SK-N-SH (cell line): ENCODE measurements at regions not wholly inside any gene's neighbourhood (a gene's known extent, or its start where the extent isn't known, plus 50 kb on each side); places are given as distances from the start of the nearest gene placed in this dataset.

Experiments
- CTCF ChIA-PET: fragments of 300-600, 350-600 bp; formaldehyde crosslinking; extraction: SDS; loops from one replicate; lab custom pipeline; 2021; lab: Yijun Ruan, JAX
- POLR2A ChIA-PET: fragments of 350-600 bp; sonication (Branson Sonifier 250); formaldehyde crosslinking; extraction: SDS; loops from one replicate; lab custom pipeline; 2020; ENCODE audit warnings: antibody characterized with exemption, inconsistent platforms; lab: Yijun Ruan, JAX
- DNase-seq: peaks from one replicate; pipeline ENCODE4 v3.0.0; 2012
- H2AFZ ChIP-seq: fragments of 200-600 bp; sonication (generic); 2 replicates; pipeline ENCODE4 v1.8.1; 2016; ENCODE audit warnings: antibody characterized with exemption, mild to moderate bottlenecking, low read depth
- H3F3A ChIP-seq: fragments of 200-600 bp; sonication (generic); replicated peaks from 2 replicates; pipeline ENCODE3; 2016; ENCODE audit warnings: antibody characterized with exemption, mild to moderate bottlenecking; ENCODE audit not compliant: insufficient read depth
- H3K27ac ChIP-seq, 2 experiments: fragments of 200-500 bp in 1 of 2; fragments of 200-600 bp in 1 of 2; sonication (Bioruptor generic) in 1 of 2; sonication (generic), shearing (Covaris generic) in 1 of 2; 2 replicates each; pipeline versions ENCODE4 v1.5.1 to v1.6.1; 2014 to 2016; ENCODE audit warnings: low read depth in 2 of 2, inconsistent platforms in 1 of 2, low read length in 1 of 2, mild to moderate bottlenecking in 1 of 2, mixed read lengths in 1 of 2
- H3K27me3 ChIP-seq: fragments of 200-600 bp; sonication (generic), shearing (Covaris generic); 2 replicates; pipeline ENCODE4 v1.6.1; 2016; ENCODE audit warnings: mixed run types; ENCODE audit not compliant: insufficient read depth
- H3K36me3 ChIP-seq, 2 experiments: fragments of 200-500 bp in 1 of 2; fragments of 200-600 bp in 1 of 2; sonication (Bioruptor generic) in 1 of 2; sonication (generic) in 1 of 2; replicated peaks in 1 of 2; 2 replicates each; pipeline versions ENCODE3 to v1.5.1; 2014 to 2016; ENCODE audit warnings: low read length in 1 of 2, mild to moderate bottlenecking in 1 of 2; ENCODE audit not compliant: insufficient read depth in 2 of 2, control insufficient read depth in 1 of 2
- H3K4me1 ChIP-seq, 2 experiments: fragments of 200-500 bp in 1 of 2; fragments of 200-600 bp in 1 of 2; sonication (Bioruptor generic) in 1 of 2; sonication (generic), shearing (Covaris generic) in 1 of 2; 2 replicates each; pipeline versions ENCODE4 v1.5.1 to v1.6.1; 2014 to 2016; ENCODE audit warnings: low read depth in 1 of 2, low read length in 1 of 2, mixed run types in 1 of 2; ENCODE audit not compliant: insufficient read depth in 2 of 2, control insufficient read depth in 1 of 2
- H3K4me2 ChIP-seq: fragments of 200-600 bp; sonication (generic), shearing (Covaris generic); 2 replicates; pipeline ENCODE4 v1.6.1; 2017; ENCODE audit warnings: mixed run types
- H3K4me3 ChIP-seq, 2 experiments: fragments of 200-500 bp in 1 of 2; fragments of 200-600 bp in 1 of 2; sonication (Bioruptor generic) in 1 of 2; sonication (generic), shearing (Covaris generic) in 1 of 2; 2 replicates each; pipeline versions ENCODE4 v1.5.1 to v1.8.1; 2014 to 2016; ENCODE audit warnings: low read depth in 2 of 2, inconsistent platforms in 1 of 2, low read length in 1 of 2, mild to moderate bottlenecking in 1 of 2, mixed read lengths in 1 of 2, moderate library complexity in 1 of 2
- H3K79me2 ChIP-seq: fragments of 200-600 bp; sonication (generic); 2 replicates; pipeline ENCODE4 v1.8.1; 2017; ENCODE audit warnings: mild to moderate bottlenecking; ENCODE audit not compliant: insufficient read depth
- H3K9ac ChIP-seq: fragments of 200-600 bp; sonication (generic); 2 replicates; pipeline ENCODE4 v1.6.1; 2017; ENCODE audit warnings: mixed run types
- H3K9me2 ChIP-seq: fragments of 200-600 bp; sonication (generic); 2 replicates; pipeline ENCODE4 v1.6.1; 2017; ENCODE audit warnings: mixed run types
- H3K9me3 ChIP-seq: fragments of 200-600 bp; sonication (generic); 2 replicates; pipeline ENCODE4 v1.6.1; 2017; ENCODE audit warnings: mixed run types, mild to moderate bottlenecking, moderate library complexity
- H4K20me1 ChIP-seq: fragments of 200-600 bp; sonication (generic); 2 replicates; pipeline ENCODE4 v1.6.1; 2017; ENCODE audit warnings: mild to moderate bottlenecking, mixed run types; ENCODE audit not compliant: insufficient read depth
- FOSL2 ChIP-seq: IDR thresholded peaks from 2 replicates; pipeline ENCODE4 v1.4.0; 2012; ENCODE audit warnings: low read depth, mild to moderate bottlenecking, moderate library complexity, borderline replicate concordance
- FOXJ3 ChIP-seq: sonication (generic); formaldehyde crosslinking; IDR thresholded peaks from 2 replicates; pipeline ENCODE4 v1.5.1; 2020; ENCODE audit warnings: mild to moderate bottlenecking, missing genetic modification reagents
- GATA2 ChIP-seq: sonication (generic); formaldehyde crosslinking; IDR thresholded peaks from 2 replicates; pipeline ENCODE4 v1.5.0; 2020; ENCODE audit warnings: mild to moderate bottlenecking, missing genetic modification reagents
- JUND ChIP-seq: IDR thresholded peaks from 2 replicates; pipeline ENCODE4 v1.4.0; 2012
- MXI1 ChIP-seq: IDR thresholded peaks from 2 replicates; pipeline ENCODE4 v1.6.1; 2012; ENCODE audit warnings: mild to moderate bottlenecking, low read depth, low read length, improper control_type of control experiment
- SMC3 ChIP-seq: IDR thresholded peaks from 2 replicates; pipeline ENCODE4 v1.6.1; 2012; ENCODE audit warnings: low read depth, low read length, improper control_type of control experiment
- TAF1 ChIP-seq: IDR thresholded peaks from 2 replicates; pipeline ENCODE4 v1.6.1; 2012; ENCODE audit warnings: low read depth, mild to moderate bottlenecking, low read length, moderate library complexity, borderline replicate concordance
- TCF12 ChIP-seq: IDR thresholded peaks from 2 replicates; pipeline ENCODE4 v1.4.0; 2012
- TEAD4 ChIP-seq: IDR thresholded peaks from 2 replicates; pipeline ENCODE4 v1.4.0; 2012; ENCODE audit warnings: mild to moderate bottlenecking, borderline replicate concordance; ENCODE audit not compliant: insufficient read depth
- USF1 ChIP-seq: IDR thresholded peaks from 2 replicates; pipeline ENCODE4 v1.4.0; 2012; ENCODE audit warnings: low read depth, borderline replicate concordance
- TF ChIP-seq, protein P1 (sequence below): IDR thresholded peaks from 2 replicates; pipeline ENCODE4 v1.6.1; 2012; ENCODE audit warnings: mild to moderate bottlenecking, low read depth, low read length, moderate library complexity
- TF ChIP-seq, protein P2 (sequence below): IDR thresholded peaks from 2 replicates; pipeline ENCODE4; 2012
- TF ChIP-seq, protein P3 (sequence below): fragments of 150-350 bp; IDR thresholded peaks from 2 replicates; pipeline ENCODE4 v1.6.1; 2017; ENCODE audit warnings: antibody characterized with exemption, low read length, low read depth, borderline replicate concordance

DNA sequence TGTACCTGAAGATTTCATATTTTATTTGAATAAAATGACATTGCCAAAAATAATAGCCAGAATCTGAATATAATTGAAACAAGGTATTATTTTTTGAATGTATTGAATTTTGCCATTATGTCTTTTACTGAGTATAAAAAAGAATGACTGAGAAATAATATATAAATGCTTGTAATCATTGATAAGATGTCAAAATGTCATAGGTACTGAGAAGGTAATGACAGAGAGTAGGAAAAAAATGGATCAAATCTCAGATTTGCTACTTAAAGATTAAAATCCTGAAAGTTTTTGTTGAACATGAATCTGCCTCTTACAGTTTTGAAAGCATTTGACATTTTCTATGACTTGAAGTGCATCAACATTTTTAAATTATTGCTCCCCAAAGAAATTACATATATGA lies 1069.9 kb upstream of the ADGRL4 start:
- H3K9me2 ChIP-seq, result no peaks in the 10 kb centered on the region

More for the DNA sequence above, 1069.9 kb upstream of the ADGRL4 start:
- H3K9me3 ChIP-seq, result no peaks in the 10 kb centered on the region
- no peaks in the 10 kb centered on the region for H3K4me1 ChIP-seq
- H4K20me1 ChIP-seq, result no peaks in the 10 kb centered on the region
- no peaks in the 10 kb centered on the region for H3K36me3 ChIP-seq
- DNase-seq, result no peak
- no peaks in the 10 kb centered on the region for H3K79me2 ChIP-seq
- no peak for TF ChIP-seq MXI1
- TF ChIP-seq FOSL2, result no peak
- no peak for TF ChIP-seq JUND
- TF ChIP-seq TEAD4, result no peak
- TF ChIP-seq, protein P1, sequence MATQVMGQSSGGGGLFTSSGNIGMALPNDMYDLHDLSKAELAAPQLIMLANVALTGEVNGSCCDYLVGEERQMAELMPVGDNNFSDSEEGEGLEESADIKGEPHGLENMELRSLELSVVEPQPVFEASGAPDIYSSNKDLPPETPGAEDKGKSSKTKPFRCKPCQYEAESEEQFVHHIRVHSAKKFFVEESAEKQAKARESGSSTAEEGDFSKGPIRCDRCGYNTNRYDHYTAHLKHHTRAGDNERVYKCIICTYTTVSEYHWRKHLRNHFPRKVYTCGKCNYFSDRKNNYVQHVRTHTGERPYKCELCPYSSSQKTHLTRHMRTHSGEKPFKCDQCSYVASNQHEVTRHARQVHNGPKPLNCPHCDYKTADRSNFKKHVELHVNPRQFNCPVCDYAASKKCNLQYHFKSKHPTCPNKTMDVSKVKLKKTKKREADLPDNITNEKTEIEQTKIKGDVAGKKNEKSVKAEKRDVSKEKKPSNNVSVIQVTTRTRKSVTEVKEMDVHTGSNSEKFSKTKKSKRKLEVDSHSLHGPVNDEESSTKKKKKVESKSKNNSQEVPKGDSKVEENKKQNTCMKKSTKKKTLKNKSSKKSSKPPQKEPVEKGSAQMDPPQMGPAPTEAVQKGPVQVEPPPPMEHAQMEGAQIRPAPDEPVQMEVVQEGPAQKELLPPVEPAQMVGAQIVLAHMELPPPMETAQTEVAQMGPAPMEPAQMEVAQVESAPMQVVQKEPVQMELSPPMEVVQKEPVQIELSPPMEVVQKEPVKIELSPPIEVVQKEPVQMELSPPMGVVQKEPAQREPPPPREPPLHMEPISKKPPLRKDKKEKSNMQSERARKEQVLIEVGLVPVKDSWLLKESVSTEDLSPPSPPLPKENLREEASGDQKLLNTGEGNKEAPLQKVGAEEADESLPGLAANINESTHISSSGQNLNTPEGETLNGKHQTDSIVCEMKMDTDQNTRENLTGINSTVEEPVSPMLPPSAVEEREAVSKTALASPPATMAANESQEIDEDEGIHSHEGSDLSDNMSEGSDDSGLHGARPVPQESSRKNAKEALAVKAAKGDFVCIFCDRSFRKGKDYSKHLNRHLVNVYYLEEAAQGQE, result no peak
- TF ChIP-seq USF1, result no peak
- no peak for TF ChIP-seq SMC3
- TF ChIP-seq, protein P2, sequence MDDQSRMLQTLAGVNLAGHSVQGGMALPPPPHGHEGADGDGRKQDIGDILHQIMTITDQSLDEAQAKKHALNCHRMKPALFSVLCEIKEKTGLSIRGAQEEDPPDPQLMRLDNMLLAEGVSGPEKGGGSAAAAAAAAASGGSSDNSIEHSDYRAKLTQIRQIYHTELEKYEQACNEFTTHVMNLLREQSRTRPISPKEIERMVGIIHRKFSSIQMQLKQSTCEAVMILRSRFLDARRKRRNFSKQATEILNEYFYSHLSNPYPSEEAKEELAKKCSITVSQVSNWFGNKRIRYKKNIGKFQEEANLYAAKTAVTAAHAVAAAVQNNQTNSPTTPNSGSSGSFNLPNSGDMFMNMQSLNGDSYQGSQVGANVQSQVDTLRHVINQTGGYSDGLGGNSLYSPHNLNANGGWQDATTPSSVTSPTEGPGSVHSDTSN, result no peak
- TF ChIP-seq GATA2 (CRISPR knock-in tag), result no peak
- no peak for TF ChIP-seq FOXJ3 (CRISPR knock-in tag)
- TF ChIP-seq TAF1, result no peak
- TF ChIP-seq, protein P3, sequence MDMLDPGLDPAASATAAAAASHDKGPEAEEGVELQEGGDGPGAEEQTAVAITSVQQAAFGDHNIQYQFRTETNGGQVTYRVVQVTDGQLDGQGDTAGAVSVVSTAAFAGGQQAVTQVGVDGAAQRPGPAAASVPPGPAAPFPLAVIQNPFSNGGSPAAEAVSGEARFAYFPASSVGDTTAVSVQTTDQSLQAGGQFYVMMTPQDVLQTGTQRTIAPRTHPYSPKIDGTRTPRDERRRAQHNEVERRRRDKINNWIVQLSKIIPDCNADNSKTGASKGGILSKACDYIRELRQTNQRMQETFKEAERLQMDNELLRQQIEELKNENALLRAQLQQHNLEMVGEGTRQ, result no peak
- no peak for TF ChIP-seq TCF12
- ChIA-PET POLR2A (no interaction called here), CTCF (no interaction called here)
- H3K9ac ChIP-seq, result no peak overlapping the region
- H3K4me2 ChIP-seq, result no peak overlapping the region
- no peak overlapping the region for H3K4me3 ChIP-seq
- H3K27me3 ChIP-seq, result no peaks in the 10 kb centered on the region
- no peaks in the 10 kb centered on the region for H3F3A ChIP-seq
- H2AFZ ChIP-seq, result no peak overlapping the region
- no peak overlapping the region for H3K27ac ChIP-seq
